Keratinocyte (primary cell): ENCODE measurements at regions not wholly inside any gene's neighbourhood (a gene's known extent, or its start where the extent isn't known, plus 50 kb on each side); places are given as distances from the start of the nearest gene placed in this dataset.

Experiments used
- DNase-seq: peaks from one replicate; pipeline ENCODE4 v3.0.0-alpha.2; 2011; ENCODE audit warnings: low read depth, missing footprints, low spot score
- FAIRE-seq: peaks from 2 replicates; lab custom pipeline; 2011; peaks lifted over from hg19 to GRCh38; lab: Jason Lieb, UNC
- H2AFZ ChIP-seq: 2 replicates; pipeline ENCODE4 v1.6.0; 2012; ENCODE audit warnings: low read length, control low read depth, inconsistent platforms; ENCODE audit not compliant: control insufficient read depth
- H3K27ac ChIP-seq: 2 replicates; pipeline ENCODE4 v1.5.1; 2011; ENCODE audit warnings: low read length; ENCODE audit not compliant: control insufficient read depth, insufficient read depth
- H3K27me3 ChIP-seq: 3 replicates; pipeline ENCODE4 v1.6.0; 2011; ENCODE audit warnings: low read length; ENCODE audit not compliant: control insufficient read depth, insufficient read depth; ENCODE audit errors: extremely low read depth
- H3K36me3 ChIP-seq, 2 experiments: 2 replicates in 1 of 2; 3 replicates in 1 of 2; pipeline ENCODE4 v1.5.1; 2011; ENCODE audit warnings: low read length in 2 of 2, mild to moderate bottlenecking in 1 of 2; ENCODE audit not compliant: control insufficient read depth in 2 of 2, insufficient read depth in 2 of 2; ENCODE audit errors: extremely low read depth in 1 of 2
- H3K4me1 ChIP-seq: 3 replicates; pipeline ENCODE4 v1.5.1; 2011; ENCODE audit warnings: low read length; ENCODE audit not compliant: control insufficient read depth, insufficient read depth; ENCODE audit errors: extremely low read depth
- H3K4me2 ChIP-seq: 3 replicates; pipeline ENCODE4 v1.6.0; 2011; ENCODE audit warnings: low read depth, low read length; ENCODE audit not compliant: control insufficient read depth, insufficient read depth; ENCODE audit errors: extremely low read depth
- H3K4me3 ChIP-seq, 3 experiments: fragments of 200-600 bp in 1 of 3; sonication (generic) in 1 of 3; 2 replicates in 2 of 3; 3 replicates in 1 of 3; pipeline ENCODE4 v1.5.1; 2011 to 2016; ENCODE audit warnings: low read length in 3 of 3, mild to moderate bottlenecking in 3 of 3, control low read depth in 2 of 3, inconsistent platforms in 1 of 3, low read depth in 1 of 3, mixed read lengths in 1 of 3, mixed run types in 1 of 3, moderate library complexity in 1 of 3; ENCODE audit not compliant: control insufficient read depth in 2 of 3, insufficient read depth in 2 of 3; ENCODE audit errors: extremely low read depth in 1 of 3
- H3K79me2 ChIP-seq: 2 replicates; pipeline ENCODE4 v1.6.0; 2012; ENCODE audit warnings: low read length; ENCODE audit not compliant: control insufficient read depth, insufficient read depth
- H3K9ac ChIP-seq: 3 replicates; pipeline ENCODE4 v1.6.0; 2011; ENCODE audit warnings: low read length; ENCODE audit not compliant: control insufficient read depth, insufficient read depth; ENCODE audit errors: extremely low read depth
- H3K9me1 ChIP-seq: 3 replicates; pipeline ENCODE4 v1.6.0; 2011; ENCODE audit warnings: low read length; ENCODE audit not compliant: control insufficient read depth, insufficient read depth; ENCODE audit errors: extremely low read depth
- H3K9me3 ChIP-seq: 2 replicates; pipeline ENCODE4 v1.5.1; 2012; ENCODE audit warnings: low read depth, low read length; ENCODE audit not compliant: control insufficient read depth
- H4K20me1 ChIP-seq: 3 replicates; pipeline ENCODE4 v1.6.0; 2011; ENCODE audit warnings: low read length; ENCODE audit not compliant: control insufficient read depth, insufficient read depth; ENCODE audit errors: extremely low read depth
- EZH2 ChIP-seq: IDR thresholded peaks from one replicate; pipeline ENCODE4 v1.6.1; 2012; ENCODE audit warnings: inconsistent platforms, mild to moderate bottlenecking, low read length, moderate library complexity
- dilution Hi-C: fragments of 300-500 bp; cut with MboI; formaldehyde crosslinking; loops from one replicate; pipeline ENCODE4 v1.7.0; 2020; ENCODE audit warnings: low sequenced_read_pairs; ENCODE audit not compliant: extremely low pct_ligation_motif_present
- TF ChIP-seq, protein P1 (sequence below), 3 experiments: IDR thresholded peaks in 1 of 3; conservative IDR thresholded peaks in 1 of 3; optimal IDR thresholded peaks in 1 of 3; 2 replicates in 2 of 3; 3 replicates in 1 of 3; pipeline versions ENCODE3 to v1.5.1; 2011; ENCODE audit warnings: low read length in 3 of 3, mild to moderate bottlenecking in 3 of 3, moderate library complexity in 2 of 3, control low read depth in 1 of 3, inconsistent platforms in 1 of 3; ENCODE audit not compliant: insufficient read depth in 2 of 3; ENCODE audit errors: extremely low read depth in 1 of 3

- TF ChIP-seq, protein P1, sequence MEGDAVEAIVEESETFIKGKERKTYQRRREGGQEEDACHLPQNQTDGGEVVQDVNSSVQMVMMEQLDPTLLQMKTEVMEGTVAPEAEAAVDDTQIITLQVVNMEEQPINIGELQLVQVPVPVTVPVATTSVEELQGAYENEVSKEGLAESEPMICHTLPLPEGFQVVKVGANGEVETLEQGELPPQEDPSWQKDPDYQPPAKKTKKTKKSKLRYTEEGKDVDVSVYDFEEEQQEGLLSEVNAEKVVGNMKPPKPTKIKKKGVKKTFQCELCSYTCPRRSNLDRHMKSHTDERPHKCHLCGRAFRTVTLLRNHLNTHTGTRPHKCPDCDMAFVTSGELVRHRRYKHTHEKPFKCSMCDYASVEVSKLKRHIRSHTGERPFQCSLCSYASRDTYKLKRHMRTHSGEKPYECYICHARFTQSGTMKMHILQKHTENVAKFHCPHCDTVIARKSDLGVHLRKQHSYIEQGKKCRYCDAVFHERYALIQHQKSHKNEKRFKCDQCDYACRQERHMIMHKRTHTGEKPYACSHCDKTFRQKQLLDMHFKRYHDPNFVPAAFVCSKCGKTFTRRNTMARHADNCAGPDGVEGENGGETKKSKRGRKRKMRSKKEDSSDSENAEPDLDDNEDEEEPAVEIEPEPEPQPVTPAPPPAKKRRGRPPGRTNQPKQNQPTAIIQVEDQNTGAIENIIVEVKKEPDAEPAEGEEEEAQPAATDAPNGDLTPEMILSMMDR (optimal IDR thresholded peaks at IDR 0.05 in 1 of 3, IDR thresholded peaks at IDR 0.05 in 1 of 3, conservative IDR thresholded peaks at IDR 0.05 in 1 of 3; ENCODE audit: extremely low read depth in 1 of 3, insufficient read depth in 2 of 3, low read length in 3 of 3): no peak
- no peak for TF ChIP-seq EZH2
- Histone ChIP-seq H3K4me1 (no peaks in the 10 kb centered on the region), H3K4me3 (no peak overlapping the region), H3K9ac (no peak overlapping the region), H2AFZ (no peak overlapping the region), H3K9me3 (no peaks in the 10 kb centered on the region), H4K20me1 (no peaks in the 10 kb centered on the region), H3K27ac (no peak overlapping the region), H3K4me2 (no peak overlapping the region), H3K27me3 (no peaks in the 10 kb centered on the region), H3K79me2 (no peaks in the 10 kb centered on the region), H3K36me3 (no peaks in the 10 kb centered on the region), H3K9me1 (no peaks in the 10 kb centered on the region)
- dilution Hi-C loops: no loop called here
- DNase-seq (no peak), FAIRE-seq (no peak)
Measured at GRCh38 chr10:81386817-81387216, 488.2 kb upstream of the NRG3 start.

DNA sequence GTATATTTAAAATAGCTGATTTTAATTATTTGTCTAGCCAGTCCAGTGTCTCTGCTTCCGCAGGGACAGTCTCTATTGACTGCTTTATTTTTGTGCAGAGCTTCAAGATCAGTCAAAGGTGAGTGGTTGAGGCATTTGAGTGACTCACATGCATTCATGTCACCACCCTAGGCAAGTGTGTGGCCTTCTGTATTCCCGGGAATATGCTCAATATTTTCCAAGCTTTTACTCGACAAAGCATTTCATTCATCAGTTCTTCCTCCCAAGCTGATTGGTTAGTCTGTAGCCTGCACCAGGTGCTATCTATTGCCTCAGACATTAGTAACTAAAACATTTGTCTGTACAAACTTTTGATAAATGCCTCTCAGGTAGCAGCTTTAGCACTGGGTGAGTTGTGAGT, 471.5 kb upstream of the NRG3 start:
- FAIRE-seq: no peak
- dilution Hi-C loops: no loop called here

More for the DNA sequence above, 471.5 kb upstream of the NRG3 start:
- H2AFZ ChIP-seq: no peak overlapping the region
- no peak overlapping the region for H3K4me2 ChIP-seq
- no peaks in the 10 kb centered on the region for H4K20me1 ChIP-seq
- no peaks in the 10 kb centered on the region for H3K27me3 ChIP-seq
- DNase-seq: no peak
- H3K9me3 ChIP-seq: no peaks in the 10 kb centered on the region
- TF ChIP-seq, protein P1 (optimal IDR thresholded peaks at IDR 0.05 in 1 of 3, IDR thresholded peaks at IDR 0.05 in 1 of 3, conservative IDR thresholded peaks at IDR 0.05 in 1 of 3; ENCODE audit: extremely low read depth in 1 of 3, insufficient read depth in 2 of 3, low read length in 3 of 3): no peak
- no peak for TF ChIP-seq EZH2
- no peak overlapping the region for H3K9ac ChIP-seq
- no peak overlapping the region for H3K4me3 ChIP-seq
- H3K36me3 ChIP-seq: no peaks in the 10 kb centered on the region
- no peaks in the 10 kb centered on the region for H3K79me2 ChIP-seq
- no peak overlapping the region for H3K27ac ChIP-seq
- H3K9me1 ChIP-seq: no peaks in the 10 kb centered on the region
- H3K4me1 ChIP-seq: no peaks in the 10 kb centered on the region
